ENCODE measurements at regions not wholly inside any gene's neighbourhood (a gene's known extent, or its start where the extent isn't known, plus 50 kb on each side); places are given as distances from the start of the nearest gene placed in this dataset.

DNA sequence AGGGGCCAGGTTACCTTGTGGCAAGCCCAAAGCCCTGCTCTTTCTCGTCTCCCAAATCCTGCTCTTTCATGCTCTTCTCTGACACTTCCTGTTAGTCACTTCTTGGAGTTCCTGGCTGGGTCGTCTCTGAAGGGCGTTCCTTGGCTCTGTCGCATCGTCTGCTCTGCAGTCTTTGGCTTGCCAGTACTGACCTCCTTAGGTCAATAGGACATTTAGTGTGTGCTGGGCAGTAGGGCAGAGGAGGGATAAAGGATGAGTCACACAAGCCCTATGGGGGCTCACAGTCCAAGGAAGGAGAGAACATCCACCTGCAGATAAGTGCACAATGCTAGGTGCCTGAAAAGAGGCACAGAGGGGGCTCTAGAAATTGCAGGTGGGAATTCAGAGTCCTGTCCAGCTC is 87.5 kb downstream of the FAM43A start:
- H3K36me3 ChIP-seq: no peaks in the 10 kb centered on the region
- no peaks in the 10 kb centered on the region for H3K9me3 ChIP-seq (ENCODE audit: severe bottlenecking)
- DNase-seq: no peak
- TF ChIP-seq, protein P1, sequence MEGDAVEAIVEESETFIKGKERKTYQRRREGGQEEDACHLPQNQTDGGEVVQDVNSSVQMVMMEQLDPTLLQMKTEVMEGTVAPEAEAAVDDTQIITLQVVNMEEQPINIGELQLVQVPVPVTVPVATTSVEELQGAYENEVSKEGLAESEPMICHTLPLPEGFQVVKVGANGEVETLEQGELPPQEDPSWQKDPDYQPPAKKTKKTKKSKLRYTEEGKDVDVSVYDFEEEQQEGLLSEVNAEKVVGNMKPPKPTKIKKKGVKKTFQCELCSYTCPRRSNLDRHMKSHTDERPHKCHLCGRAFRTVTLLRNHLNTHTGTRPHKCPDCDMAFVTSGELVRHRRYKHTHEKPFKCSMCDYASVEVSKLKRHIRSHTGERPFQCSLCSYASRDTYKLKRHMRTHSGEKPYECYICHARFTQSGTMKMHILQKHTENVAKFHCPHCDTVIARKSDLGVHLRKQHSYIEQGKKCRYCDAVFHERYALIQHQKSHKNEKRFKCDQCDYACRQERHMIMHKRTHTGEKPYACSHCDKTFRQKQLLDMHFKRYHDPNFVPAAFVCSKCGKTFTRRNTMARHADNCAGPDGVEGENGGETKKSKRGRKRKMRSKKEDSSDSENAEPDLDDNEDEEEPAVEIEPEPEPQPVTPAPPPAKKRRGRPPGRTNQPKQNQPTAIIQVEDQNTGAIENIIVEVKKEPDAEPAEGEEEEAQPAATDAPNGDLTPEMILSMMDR (IDR thresholded peaks at IDR 0.05; ENCODE audit: low read depth, low read length): no peak
- no peak overlapping the region for H3K4me3 ChIP-seq (ENCODE audit: low read depth, low read length)
- no peaks in the 10 kb centered on the region for H3K27me3 ChIP-seq (ENCODE audit: insufficient read depth, low read depth, severe bottlenecking)
- H3K27ac ChIP-seq: no peak overlapping the region

DNA sequence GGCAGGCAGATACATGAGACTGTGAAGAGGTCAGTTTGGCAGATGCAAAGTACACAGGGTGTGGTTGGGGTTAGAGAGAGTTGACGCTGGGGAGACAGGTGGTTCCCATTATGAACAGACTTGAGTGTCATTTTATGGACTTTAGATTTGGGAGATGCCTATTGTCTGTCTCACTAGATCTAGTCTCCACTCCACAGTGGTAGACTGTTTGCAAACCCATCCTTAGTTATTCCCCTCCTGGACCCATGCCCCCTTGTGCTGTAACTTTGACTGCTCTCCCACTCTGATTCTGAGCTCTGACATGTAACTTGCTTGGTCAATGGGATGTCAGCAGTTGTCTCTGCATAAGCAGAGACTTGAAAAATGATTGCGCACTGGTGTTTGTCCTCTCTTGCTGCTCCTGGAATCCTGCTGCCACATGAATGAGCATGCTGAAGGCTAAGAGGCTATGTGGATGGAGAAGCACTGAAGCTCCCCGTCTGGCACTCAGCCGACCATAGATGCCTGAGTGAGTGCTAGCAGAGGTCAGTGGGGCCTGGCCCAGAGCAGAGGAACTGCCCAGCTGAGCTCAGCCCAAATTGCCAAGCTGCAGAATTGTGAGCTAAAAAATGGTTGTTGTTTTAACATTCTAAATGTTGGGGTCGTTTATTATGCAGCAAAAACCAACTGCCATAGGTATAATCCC is 88.2 kb downstream of the FAM43A start:
- no peaks in the 10 kb centered on the region for H3K9me3 ChIP-seq (ENCODE audit: severe bottlenecking)

DNA sequence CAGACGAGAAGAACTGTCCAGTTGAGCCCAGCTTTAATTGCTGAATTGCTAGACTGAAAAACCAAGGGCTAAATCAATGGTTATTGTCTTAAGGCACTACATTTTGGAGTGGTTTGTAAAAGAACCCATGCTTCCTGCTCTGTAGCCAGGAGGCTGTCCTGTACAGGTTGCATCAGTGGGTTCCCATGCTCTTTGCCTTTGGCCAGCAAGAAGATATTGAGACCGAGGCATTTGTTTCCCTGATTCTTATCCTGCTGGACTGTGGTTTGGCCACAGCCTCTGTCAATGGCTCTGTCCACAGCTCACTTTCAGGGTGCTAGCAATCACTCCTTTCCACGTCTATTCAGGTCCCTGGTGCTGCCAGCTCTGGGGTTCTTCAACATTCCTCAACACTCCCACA is 89.6 kb downstream of the FAM43A start:
- H3K9me3 ChIP-seq (ENCODE audit: severe bottlenecking): no peaks in the 10 kb centered on the region
- no peak overlapping the region for H3K4me3 ChIP-seq (ENCODE audit: low read depth, low read length)
- H3K27ac ChIP-seq: no peak overlapping the region
- no peaks in the 10 kb centered on the region for H3K27me3 ChIP-seq (ENCODE audit: insufficient read depth, low read depth, severe bottlenecking)
- H3K36me3 ChIP-seq: no peaks in the 10 kb centered on the region
- DNase-seq: no peak
- TF ChIP-seq, protein P1 (IDR thresholded peaks at IDR 0.05; ENCODE audit: low read depth, low read length): no peak

More for the DNA sequence above, 88.2 kb downstream of the FAM43A start:
- Histone ChIP-seq H3K4me3 (ENCODE audit: low read depth, low read length) (no peak overlapping the region), H3K36me3 (no peaks in the 10 kb centered on the region), H3K27me3 (ENCODE audit: insufficient read depth, low read depth, severe bottlenecking) (no peaks in the 10 kb centered on the region), H3K27ac (no peak overlapping the region)
- no peak for DNase-seq
- TF ChIP-seq, protein P1 (IDR thresholded peaks at IDR 0.05; ENCODE audit: low read depth, low read length): no peak

DNA sequence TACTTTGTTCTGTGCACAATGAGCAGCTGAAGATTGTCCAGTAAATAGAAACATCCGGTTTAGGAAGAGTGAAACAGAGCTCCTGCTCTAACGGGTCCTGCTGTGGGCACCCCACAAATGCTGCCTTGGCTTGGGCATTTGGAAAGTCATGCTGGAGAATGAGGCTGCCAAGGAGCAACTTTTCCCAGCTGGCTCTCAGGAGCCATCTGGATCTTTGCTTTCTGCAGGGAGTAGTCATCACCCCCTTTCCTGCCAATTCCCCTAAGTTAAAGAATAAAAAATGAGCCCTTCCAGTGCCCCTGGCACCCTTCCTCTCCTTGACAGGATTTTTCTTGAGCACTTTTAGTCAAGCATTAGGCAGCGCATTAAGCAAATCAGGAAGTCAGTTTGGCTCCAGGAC is 90.0 kb downstream of the FAM43A start:
- Histone ChIP-seq H3K4me3 (ENCODE audit: low read depth, low read length) (no peak overlapping the region), H3K27ac (no peak overlapping the region), H3K9me3 (ENCODE audit: severe bottlenecking) (no peaks in the 10 kb centered on the region), H3K27me3 (ENCODE audit: insufficient read depth, low read depth, severe bottlenecking) (no peaks in the 10 kb centered on the region), H3K36me3 (no peaks in the 10 kb centered on the region)
- TF ChIP-seq, protein P1 (IDR thresholded peaks at IDR 0.05; ENCODE audit: low read depth, low read length): no peak
- DNase-seq: no peak

- Histone ChIP-seq H3K36me3 (no peaks in the 10 kb centered on the region), H3K27ac (no peak overlapping the region), H3K27me3 (ENCODE audit: insufficient read depth, low read depth, severe bottlenecking) (no peaks in the 10 kb centered on the region), H3K9me3 (ENCODE audit: severe bottlenecking) (no peaks in the 10 kb centered on the region), H3K4me3 (ENCODE audit: low read depth, low read length) (no peak overlapping the region)
- TF ChIP-seq, protein P1 (IDR thresholded peaks at IDR 0.05; ENCODE audit: low read depth, low read length): no peak
- DNase-seq: no peak
Observed at GRCh38 chr3:194777729-194778128, 92.0 kb downstream of the FAM43A start.

DNA sequence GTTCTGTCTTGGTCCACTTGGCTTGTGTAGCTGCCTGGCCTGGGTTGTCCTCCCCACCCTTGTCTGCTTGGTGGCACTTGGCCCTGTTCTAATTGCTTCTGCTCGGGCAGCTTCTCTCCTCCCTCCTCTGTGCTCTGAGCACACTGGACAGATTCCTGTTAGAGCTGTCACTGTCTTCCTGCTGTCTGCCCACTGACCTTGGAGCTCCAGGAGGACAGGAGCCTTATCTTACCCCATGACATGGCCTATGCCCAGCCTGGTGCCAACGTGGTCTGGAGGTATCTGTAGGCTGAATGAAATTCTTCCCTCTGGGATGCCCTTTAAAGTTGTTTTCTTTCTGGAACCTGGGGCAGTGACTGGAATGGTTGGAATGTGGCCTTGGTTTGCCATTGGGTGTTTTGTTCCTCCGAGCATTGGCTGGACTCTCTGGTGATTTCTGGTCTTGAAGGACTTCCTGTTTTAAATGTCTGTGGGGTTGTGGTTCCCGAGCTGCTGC is 94.1 kb downstream of the FAM43A start:
- no peaks in the 10 kb centered on the region for H3K36me3 ChIP-seq
- H3K27ac ChIP-seq: no peak overlapping the region
- no peaks in the 10 kb centered on the region for H3K9me3 ChIP-seq (ENCODE audit: severe bottlenecking)
- TF ChIP-seq, protein P1 (IDR thresholded peaks at IDR 0.05; ENCODE audit: low read depth, low read length): no peak
- no peak for DNase-seq
- H3K4me3 ChIP-seq (ENCODE audit: low read depth, low read length): no peak overlapping the region
- no peaks in the 10 kb centered on the region for H3K27me3 ChIP-seq (ENCODE audit: insufficient read depth, low read depth, severe bottlenecking)

All from WERI-Rb-1 (cell line).